22Rv1 (cell line): ENCODE measurements at regions not wholly inside any gene's neighbourhood (a gene's known extent, or its start where the extent isn't known, plus 50 kb on each side); places are given as distances from the start of the nearest gene placed in this dataset.
A peak's percentile ranks its signal among the peaks of the same experiment; 100 is the strongest.

Experiments used
- H3K27ac ChIP-seq: fragments of 450-650 bp; 2 replicates; pipeline ENCODE4 v1.5.1; 2017
- CTCF ChIP-seq: fragments of 450-650 bp; IDR thresholded peaks from 2 replicates; pipeline ENCODE4 v1.5.1; 2017; ENCODE audit warnings: mild to moderate bottlenecking
- ZFX ChIP-seq: fragments of 450-650 bp; IDR thresholded peaks from 2 replicates; pipeline ENCODE4 v1.6.1; 2017; ENCODE audit warnings: antibody characterized with exemption, borderline replicate concordance

DNA sequence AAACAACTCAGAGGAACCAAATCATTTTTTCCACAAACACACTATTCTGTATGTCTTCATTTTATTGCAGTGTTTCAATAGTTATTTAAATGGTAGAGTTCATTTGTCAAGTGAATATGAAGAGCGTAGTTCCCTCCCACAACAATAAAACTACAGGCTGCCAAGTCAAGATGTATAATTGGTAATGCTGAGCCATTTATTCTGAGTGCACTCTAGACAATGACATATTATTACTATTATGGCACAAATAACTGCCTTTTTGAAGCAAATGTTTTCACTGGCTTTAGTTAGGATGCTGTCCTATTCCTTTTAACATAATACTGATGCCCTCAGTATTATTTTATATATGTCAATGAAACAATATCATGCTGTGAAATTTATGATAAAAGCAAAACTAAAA is 102.7 kb upstream of the PCDH15 start:
- no peak overlapping the region for H3K27ac ChIP-seq
- TF ChIP-seq CTCF (no peak), ZFX (no peak)

- H3K27ac ChIP-seq: no peak overlapping the region
Observed at GRCh38 chr10:54900584-54900983, 99.6 kb upstream of the PCDH15 start.

GRCh38 chr10:54880996-54881395 is 80.0 kb upstream of the PCDH15 start:
- no peak overlapping the region for H3K27ac ChIP-seq
- TF ChIP-seq ZFX (no peak), CTCF (no peak)

More at GRCh38 chr10:54900584-54900983, 99.6 kb upstream of the PCDH15 start:
- TF ChIP-seq CTCF: no peak
- TF ChIP-seq ZFX: no peak

GRCh38 chr10:54869022-54869421 is 68.0 kb upstream of the PCDH15 start:
- TF ChIP-seq ZFX: no peak
- TF ChIP-seq CTCF: no peak
- H3K27ac ChIP-seq: no peak overlapping the region

GRCh38 chr10:54866666-54867065 is 65.6 kb upstream of the PCDH15 start:
- TF ChIP-seq ZFX: no peak
- no peak for TF ChIP-seq CTCF
- H3K27ac ChIP-seq: peak overlapping the region; percentile 45

- TF ChIP-seq CTCF (no peak), ZFX (no peak)
- H3K27ac ChIP-seq: no peak overlapping the region
Observed at GRCh38 chr10:54854843-54855242, 53.8 kb upstream of the PCDH15 start.

- H3K27ac ChIP-seq: no peak overlapping the region
- TF ChIP-seq ZFX (no peak), CTCF (no peak)
Observed at GRCh38 chr10:54854389-54854788, 53.4 kb upstream of the PCDH15 start.
